GM23338 (cell line): ENCODE measurements at regions not wholly inside any gene's neighbourhood (a gene's known extent, or its start where the extent isn't known, plus 50 kb on each side); places are given as distances from the start of the nearest gene placed in this dataset.

Experiments
- ATAC-seq: fragments of 200-7000 bp; cut with Tn5 transposase; 3 replicates; pipeline ENCODE4 v1.9.1; 2020
- DNase-seq: peaks from one replicate; pipeline ENCODE4 v3.0.0-alpha.2; 2015; ENCODE audit warnings: low spot score
- H2AFZ ChIP-seq: fragments of 200-600 bp; sonication (generic); 2 replicates; pipeline ENCODE4 v1.8.0; 2016; ENCODE audit warnings: antibody characterized with exemption, mild to moderate bottlenecking, moderate library complexity
- H3F3A ChIP-seq: fragments of 200-600 bp; sonication (generic); replicated peaks from 2 replicates; pipeline ENCODE4 v1.8.0; 2017; ENCODE audit warnings: antibody characterized with exemption, mixed run types, low read depth
- H3K27ac ChIP-seq: fragments of 200-600 bp; sonication (generic); 2 replicates; pipeline ENCODE4 v1.6.1; 2016; ENCODE audit warnings: low read depth
- H3K27me3 ChIP-seq: fragments of 200-600 bp; sonication (generic); 2 replicates; pipeline ENCODE4 v1.8.0; 2016; ENCODE audit warnings: mild to moderate bottlenecking, mixed run types, moderate library complexity; ENCODE audit not compliant: insufficient read depth
- H3K36me3 ChIP-seq: fragments of 200-600 bp; sonication (generic); 2 replicates; pipeline ENCODE4 v1.8.0; 2016; ENCODE audit warnings: mild to moderate bottlenecking; ENCODE audit not compliant: insufficient read depth
- H3K4me1 ChIP-seq: fragments of 200-600 bp; sonication (generic); 2 replicates; pipeline ENCODE4 v1.8.0; 2016; ENCODE audit warnings: mild to moderate bottlenecking, moderate library complexity; ENCODE audit not compliant: insufficient read depth
- H3K4me2 ChIP-seq: fragments of 200-600 bp; sonication (generic); 2 replicates; pipeline ENCODE4 v1.7.1; 2017; ENCODE audit warnings: mixed run types
- H3K4me3 ChIP-seq: fragments of 200-600 bp; sonication (generic); 2 replicates; pipeline ENCODE4 v1.6.1; 2016; ENCODE audit warnings: mixed run types
- H3K79me2 ChIP-seq: fragments of 200-600 bp; sonication (generic); replicated peaks from 2 replicates; pipeline ENCODE4 v1.8.0; 2017; ENCODE audit warnings: mild to moderate bottlenecking; ENCODE audit not compliant: insufficient read depth
- H3K9me2 ChIP-seq: fragments of 200-600 bp; sonication (generic); 2 replicates; pipeline ENCODE4 v1.8.0; 2017; ENCODE audit not compliant: insufficient read depth
- H4K20me1 ChIP-seq: fragments of 200-600 bp; sonication (generic); replicated peaks from 2 replicates; pipeline ENCODE4 v1.8.0; 2017; ENCODE audit warnings: mild to moderate bottlenecking; ENCODE audit not compliant: insufficient read depth
- H3K27ac Mint-ChIP-seq: 2 replicates; pipeline ENCODE4 v1.8.0; 2020; ENCODE audit warnings: inconsistent platforms, mild to moderate bottlenecking, moderate library complexity, mixed read lengths
- H3K27me3 Mint-ChIP-seq: 3 replicates; pipeline ENCODE4 v1.8.0; 2022; ENCODE audit warnings: low read depth, mild to moderate bottlenecking, moderate library complexity, mixed read lengths, inconsistent platforms; ENCODE audit not compliant: insufficient read depth, poor library complexity
- H3K36me3 Mint-ChIP-seq: 3 replicates; pipeline ENCODE4 v1.8.0; 2021; ENCODE audit warnings: low read depth, mild to moderate bottlenecking, inconsistent platforms, moderate library complexity, mixed read lengths
- H3K4me1 Mint-ChIP-seq: 3 replicates; pipeline ENCODE4 v1.8.0; 2020; ENCODE audit warnings: mild to moderate bottlenecking, inconsistent platforms, mixed read lengths
- H3K4me3 Mint-ChIP-seq: 3 replicates; pipeline ENCODE4 v1.8.0; 2021; ENCODE audit warnings: moderate library complexity, mild to moderate bottlenecking, inconsistent platforms, mixed read lengths
- H3K9me3 Mint-ChIP-seq: 3 replicates; pipeline ENCODE4 v1.8.0; 2020; ENCODE audit warnings: moderate library complexity, mild to moderate bottlenecking, inconsistent platforms, mixed read lengths
- CREB1 ChIP-seq: fragments of 250-450 bp; sonication (Bioruptor Pico); IDR thresholded peaks from 2 replicates; pipeline ENCODE4 v1.5.0; 2020; ENCODE audit warnings: low read depth, mild to moderate bottlenecking, moderate library complexity
- CTCF ChIP-seq, 2 experiments: fragments of 200-600 bp in 1 of 2; sonication (generic) in 1 of 2; conservative IDR thresholded peaks; 2 replicates each; pipeline versions ENCODE4 v1.5.1 to v1.6.1; 2016 to 2017; ENCODE audit warnings: antibody characterized with exemption in 2 of 2, low read depth in 2 of 2, mild to moderate bottlenecking in 2 of 2, moderate library complexity in 1 of 2
- ETS1 ChIP-seq: IDR thresholded peaks from 2 replicates; pipeline ENCODE4 v1.6.1; 2016; ENCODE audit warnings: antibody characterized with exemption
- EZH2 ChIP-seq: fragments of 200-600 bp; sonication (generic); IDR thresholded peaks from one replicate; pipeline ENCODE4 v1.8.0; 2017; ENCODE audit warnings: antibody characterized with exemption, mild to moderate bottlenecking, low read depth; ENCODE audit not compliant: unreplicated experiment
- EZH2phosphoT487 ChIP-seq: fragments of 200-600 bp; sonication (generic); IDR thresholded peaks from one replicate; pipeline ENCODE4 v1.8.1; 2018; ENCODE audit warnings: antibody characterized with exemption; ENCODE audit not compliant: unreplicated experiment
- JUNB ChIP-seq: IDR thresholded peaks from one replicate; pipeline ENCODE4 v1.6.1; 2016; ENCODE audit warnings: antibody characterized with exemption; ENCODE audit not compliant: unreplicated experiment
- NANOG ChIP-seq: IDR thresholded peaks from 2 replicates; pipeline ENCODE4 v1.6.1; 2016; ENCODE audit warnings: antibody characterized with exemption, borderline replicate concordance
- POLR2AphosphoS5 ChIP-seq: IDR thresholded peaks from 2 replicates; pipeline ENCODE4 v1.6.1; 2016; ENCODE audit warnings: antibody characterized with exemption, low read depth
- REST ChIP-seq: IDR thresholded peaks from one replicate; pipeline ENCODE4 v1.6.1; 2018; ENCODE audit warnings: antibody characterized with exemption; ENCODE audit not compliant: unreplicated experiment
- STAT1 ChIP-seq: IDR thresholded peaks from one replicate; pipeline ENCODE4 v1.6.1; 2016; ENCODE audit warnings: antibody characterized with exemption; ENCODE audit not compliant: unreplicated experiment
- ZNF114 ChIP-seq: fragments of 250-450 bp; sonication (Bioruptor Pico); IDR thresholded peaks from 2 replicates; pipeline ENCODE4 v1.5.0; 2020; ENCODE audit warnings: mild to moderate bottlenecking, moderate library complexity
- ZNF331 ChIP-seq: fragments of 250-450 bp; sonication (Bioruptor Pico); IDR thresholded peaks from 2 replicates; pipeline ENCODE4 v1.5.0; 2020; ENCODE audit warnings: low read depth, mild to moderate bottlenecking, moderate library complexity
- ZNF462 ChIP-seq: fragments of 250-450 bp; sonication (Bioruptor Pico); IDR thresholded peaks from 2 replicates; pipeline ENCODE4 v1.5.0; 2020; ENCODE audit warnings: mild to moderate bottlenecking, moderate library complexity

- Mint-ChIP-seq H3K27ac (no peak overlapping the region), H3K4me3 (no peak overlapping the region), H3K9me3 (peaks cover 96% of the 10 kb centered on the region), H3K4me1 (no peaks in the 10 kb centered on the region), H3K36me3 (peaks cover 49% of the 10 kb centered on the region), H3K27me3 (peaks cover 1% of the 10 kb centered on the region)
- Histone ChIP-seq H3K27ac (no peak overlapping the region), H2AFZ (no peak overlapping the region), H4K20me1 (no peaks in the 10 kb centered on the region), H3K36me3 (peaks cover 3% of the 10 kb centered on the region; the same call in 1 of the 2 replicates), H3F3A (no peaks in the 10 kb centered on the region), H3K4me2 (no peak overlapping the region), H3K4me1 (no peaks in the 10 kb centered on the region), H3K27me3 (no peaks in the 10 kb centered on the region), H3K4me3 (no peak overlapping the region), H3K9me2 (no peaks in the 10 kb centered on the region), H3K79me2 (no peaks in the 10 kb centered on the region)
- ATAC-seq (no peak), DNase-seq (no peak)
- no peak for TF ChIP-seq ETS1
- TF ChIP-seq EZH2, result no peak
- TF ChIP-seq CTCF (conservative IDR thresholded peaks at IDR 0.05; ENCODE audit: low read depth in 2 of 2), result no peak
- TF ChIP-seq ZNF331, result no peak
- TF ChIP-seq ZNF462, result no peak
- TF ChIP-seq REST, result no peak
- TF ChIP-seq POLR2AphosphoS5, result no peak
- TF ChIP-seq CREB1 (CRISPR knock-in tag), result no peak
- no peak for TF ChIP-seq NANOG
- no peak for TF ChIP-seq EZH2phosphoT487
- no peak for TF ChIP-seq ZNF114 (CRISPR knock-in tag)
- TF ChIP-seq JUNB, result no peak
- no peak for TF ChIP-seq STAT1
Observed at GRCh38 chr18:77985526-77986281, 736.1 kb downstream of the GALR1 start.
